PC-9 (cell line): ENCODE measurements at regions not wholly inside any gene's neighbourhood (a gene's known extent, or its start where the extent isn't known, plus 50 kb on each side); places are given as distances from the start of the nearest gene placed in this dataset.

ENCODE experiments used
- EZH2 ChIP-seq: fragments of 200-600 bp; sonication (generic); IDR thresholded peaks from 2 replicates; pipeline ENCODE4 v1.8.0; 2017; ENCODE audit warnings: antibody characterized with exemption, low read depth
- TF ChIP-seq, protein P1 (sequence below): fragments of 200-600 bp; sonication (generic); conservative IDR thresholded peaks from 2 replicates; pipeline ENCODE4 v1.6.1; 2017; ENCODE audit warnings: mixed run types, antibody characterized with exemption, mild to moderate bottlenecking, moderate library complexity

DNA sequence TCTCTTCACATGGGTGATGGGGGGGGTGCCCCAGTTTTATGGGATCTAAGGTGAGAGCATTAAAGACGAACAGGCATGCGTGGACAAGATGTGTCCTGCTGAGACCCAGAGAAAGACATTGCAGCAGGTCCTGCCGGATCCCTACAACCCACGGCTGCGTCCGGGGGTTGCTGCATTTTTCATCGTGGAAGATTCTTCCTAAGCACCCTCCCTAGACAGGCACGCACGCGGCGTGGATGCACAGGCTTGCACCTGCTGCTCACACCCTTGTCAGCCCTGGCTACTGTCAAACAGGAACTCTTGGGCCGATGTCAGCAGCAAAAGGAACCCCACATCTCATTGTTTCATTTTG, 280.6 kb upstream of the RTL1 start:
- TF ChIP-seq, protein P1, sequence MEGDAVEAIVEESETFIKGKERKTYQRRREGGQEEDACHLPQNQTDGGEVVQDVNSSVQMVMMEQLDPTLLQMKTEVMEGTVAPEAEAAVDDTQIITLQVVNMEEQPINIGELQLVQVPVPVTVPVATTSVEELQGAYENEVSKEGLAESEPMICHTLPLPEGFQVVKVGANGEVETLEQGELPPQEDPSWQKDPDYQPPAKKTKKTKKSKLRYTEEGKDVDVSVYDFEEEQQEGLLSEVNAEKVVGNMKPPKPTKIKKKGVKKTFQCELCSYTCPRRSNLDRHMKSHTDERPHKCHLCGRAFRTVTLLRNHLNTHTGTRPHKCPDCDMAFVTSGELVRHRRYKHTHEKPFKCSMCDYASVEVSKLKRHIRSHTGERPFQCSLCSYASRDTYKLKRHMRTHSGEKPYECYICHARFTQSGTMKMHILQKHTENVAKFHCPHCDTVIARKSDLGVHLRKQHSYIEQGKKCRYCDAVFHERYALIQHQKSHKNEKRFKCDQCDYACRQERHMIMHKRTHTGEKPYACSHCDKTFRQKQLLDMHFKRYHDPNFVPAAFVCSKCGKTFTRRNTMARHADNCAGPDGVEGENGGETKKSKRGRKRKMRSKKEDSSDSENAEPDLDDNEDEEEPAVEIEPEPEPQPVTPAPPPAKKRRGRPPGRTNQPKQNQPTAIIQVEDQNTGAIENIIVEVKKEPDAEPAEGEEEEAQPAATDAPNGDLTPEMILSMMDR: no peak
- no peak for TF ChIP-seq EZH2
